Astrocyte (in vitro differentiated cells and primary cell): ENCODE measurements at regions not wholly inside any gene's neighbourhood (a gene's known extent, or its start where the extent isn't known, plus 50 kb on each side); places are given as distances from the start of the nearest gene placed in this dataset.

Experiments
- CTCF ChIP-seq: IDR thresholded peaks from 2 replicates; pipeline ENCODE4 v1.5.1; 2011; ENCODE audit warnings: low read depth, mild to moderate bottlenecking, inconsistent platforms, low read length, moderate library complexity; ENCODE audit not compliant: insufficient read depth
- EZH2 ChIP-seq: IDR thresholded peaks from 2 replicates; pipeline ENCODE4 v1.6.1; 2012; ENCODE audit warnings: mild to moderate bottlenecking, low read length, inconsistent platforms; ENCODE audit not compliant: insufficient read depth

- TF ChIP-seq EZH2 = no peak
- no peak for TF ChIP-seq CTCF
Observed at GRCh38 chr16:64780445-64780844, 341.4 kb downstream of the CDH11 start.
